NCI-H524 treated with DMSO at 0.1 percent for 48 hours (cell line): ENCODE measurements at regions not wholly inside any gene's neighbourhood (a gene's known extent, or its start where the extent isn't known, plus 50 kb on each side); places are given as distances from the start of the nearest gene placed in this dataset.

Experiments used
- DNase-seq: peaks from one replicate; lab custom pipeline; 2025; lab: John Stamatoyannopoulos, UW

GRCh38 chr6:54058236-54058635 lies 53.0 kb upstream of the MLIP start:
- DNase-seq = no peak

- DNase-seq = no peak
Measured at GRCh38 chr6:54059683-54060082, 51.6 kb upstream of the MLIP start.

DNA sequence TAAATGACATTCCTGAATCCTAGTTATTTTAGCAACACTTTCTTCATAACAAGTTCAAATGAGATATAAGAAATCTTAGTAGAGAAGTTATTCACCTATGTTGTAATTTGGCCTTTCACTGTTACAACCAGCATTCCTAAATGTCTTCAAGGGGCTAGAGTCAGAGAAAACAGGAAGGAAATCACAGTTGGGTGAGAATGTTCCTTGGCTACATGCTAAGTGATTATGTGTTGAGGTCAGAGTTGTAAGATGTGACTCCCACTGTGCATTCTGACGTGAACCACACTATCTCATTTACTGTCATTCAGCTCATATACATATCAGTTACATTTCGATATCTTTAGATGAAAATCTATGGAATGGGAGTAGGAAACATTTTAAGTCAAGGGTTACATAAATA lies 51.0 kb upstream of the MLIP start:
- no peak for DNase-seq
